SH-SY5Y (cell line): ENCODE measurements at regions not wholly inside any gene's neighbourhood (a gene's known extent, or its start where the extent isn't known, plus 50 kb on each side); places are given as distances from the start of the nearest gene placed in this dataset.

ENCODE experiments used
- GATA2 ChIP-seq: IDR thresholded peaks from 2 replicates; pipeline ENCODE4 v1.6.1; 2011; ENCODE audit warnings: mild to moderate bottlenecking, low read depth, low read length
- GATA3 ChIP-seq: IDR thresholded peaks from 2 replicates; pipeline ENCODE4 v1.6.1; 2011; ENCODE audit warnings: low read depth, mild to moderate bottlenecking, low read length, moderate library complexity

GRCh38 chr5:17898766-17899165, 264.5 kb downstream of the TAF11L14 start:
- TF ChIP-seq GATA2 (no peak), GATA3 (no peak)
